ENCODE measurements at regions not wholly inside any gene's neighbourhood (a gene's known extent, or its start where the extent isn't known, plus 50 kb on each side); places are given as distances from the start of the nearest gene placed in this dataset.
"Not testable (repeated sequence)": the region's sequence is repeated elsewhere in the genome, so short reads cannot be mapped to it uniquely, and the experiment has no call there.

DNA sequence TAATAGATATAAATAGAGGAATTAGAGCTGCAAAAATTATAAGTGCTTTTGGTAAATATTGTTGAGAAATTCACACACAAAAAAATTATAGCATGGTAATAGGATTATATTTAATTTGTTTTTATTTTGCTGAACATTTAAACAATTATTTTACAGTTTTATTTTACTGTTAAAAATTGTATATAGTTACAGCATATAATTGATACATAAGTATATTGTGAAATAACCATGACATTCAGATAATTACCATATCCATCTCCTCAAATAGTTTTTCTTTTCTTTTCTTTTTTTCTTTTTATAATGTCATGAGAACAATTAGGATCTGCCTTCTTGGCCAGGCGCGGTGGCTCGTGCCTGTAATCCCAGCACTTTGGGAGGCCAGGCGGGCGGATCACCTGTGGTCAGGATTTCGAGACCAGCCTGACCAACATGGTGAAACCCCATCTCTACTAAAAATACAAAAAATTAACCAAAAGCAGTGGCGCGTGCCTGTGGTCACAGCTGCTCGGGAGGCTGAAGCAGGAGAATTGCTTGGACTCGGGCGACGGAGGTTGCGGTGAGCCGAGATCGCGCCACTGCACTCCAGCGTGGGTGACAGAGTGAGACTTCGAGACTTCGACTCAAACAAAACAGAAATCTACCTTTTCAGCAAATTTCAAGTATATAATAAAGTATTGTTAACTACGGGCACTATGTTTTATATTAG is 654.2 kb downstream of the TENT5A start:
- TF ChIP-seq EZH2phosphoT487 (IDR thresholded peaks at IDR 0.05; ENCODE audit: borderline replicate concordance, low read depth, low read length) = no peak
- TF ChIP-seq, protein P1, sequence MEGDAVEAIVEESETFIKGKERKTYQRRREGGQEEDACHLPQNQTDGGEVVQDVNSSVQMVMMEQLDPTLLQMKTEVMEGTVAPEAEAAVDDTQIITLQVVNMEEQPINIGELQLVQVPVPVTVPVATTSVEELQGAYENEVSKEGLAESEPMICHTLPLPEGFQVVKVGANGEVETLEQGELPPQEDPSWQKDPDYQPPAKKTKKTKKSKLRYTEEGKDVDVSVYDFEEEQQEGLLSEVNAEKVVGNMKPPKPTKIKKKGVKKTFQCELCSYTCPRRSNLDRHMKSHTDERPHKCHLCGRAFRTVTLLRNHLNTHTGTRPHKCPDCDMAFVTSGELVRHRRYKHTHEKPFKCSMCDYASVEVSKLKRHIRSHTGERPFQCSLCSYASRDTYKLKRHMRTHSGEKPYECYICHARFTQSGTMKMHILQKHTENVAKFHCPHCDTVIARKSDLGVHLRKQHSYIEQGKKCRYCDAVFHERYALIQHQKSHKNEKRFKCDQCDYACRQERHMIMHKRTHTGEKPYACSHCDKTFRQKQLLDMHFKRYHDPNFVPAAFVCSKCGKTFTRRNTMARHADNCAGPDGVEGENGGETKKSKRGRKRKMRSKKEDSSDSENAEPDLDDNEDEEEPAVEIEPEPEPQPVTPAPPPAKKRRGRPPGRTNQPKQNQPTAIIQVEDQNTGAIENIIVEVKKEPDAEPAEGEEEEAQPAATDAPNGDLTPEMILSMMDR (conservative IDR thresholded peaks at IDR 0.05; ENCODE audit: low read length) = no peak
- CTCF ChIA-PET (ENCODE audit: unreplicated experiment) = no interaction called here
- H3K27ac ChIP-seq (ENCODE audit: low read depth, low read length, poor library complexity, severe bottlenecking) = no peak overlapping the region

DNA sequence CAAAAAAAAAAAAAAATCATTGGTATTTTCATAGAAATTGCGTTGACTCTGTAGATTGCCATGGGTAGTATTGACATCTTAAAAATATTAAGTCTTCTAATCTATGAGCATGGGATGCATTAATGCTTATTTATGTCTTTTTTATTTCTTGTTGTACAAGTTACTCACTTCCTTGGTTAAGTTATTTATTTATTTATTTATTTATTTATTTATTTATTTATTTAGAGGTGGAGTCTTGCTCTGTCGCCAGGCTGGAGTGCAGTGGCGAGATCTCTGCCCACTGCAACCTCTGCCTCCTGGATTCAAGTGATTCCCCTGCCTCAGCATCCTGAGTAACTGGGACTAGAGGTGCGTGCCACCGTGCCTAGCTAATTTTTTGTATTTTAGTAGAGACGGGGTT is 656.0 kb downstream of the TENT5A start:
- H3K4me1 ChIP-seq (ENCODE audit: insufficient read depth, low read length, poor library complexity, severe bottlenecking); H3K79me2 ChIP-seq (ENCODE audit: insufficient read depth, low read depth, low read length); intact Hi-C loops (cut with micrococcal nuclease; ENCODE audit: unreplicated experiment); H3K27ac ChIP-seq (ENCODE audit: low read depth, low read length, poor library complexity, severe bottlenecking); H3K4me2 ChIP-seq (ENCODE audit: low read length); POLR2A ChIA-PET; H4K20me1 ChIP-seq (ENCODE audit: insufficient read depth, low read length); CTCF ChIA-PET (ENCODE audit: unreplicated experiment); H3K36me3 ChIP-seq (ENCODE audit: insufficient read depth, low read length); H3K9me3 ChIP-seq (ENCODE audit: low read length); H3K4me3 ChIP-seq (ENCODE audit: low read depth, low read length, poor library complexity, severe bottlenecking); DNase-seq (ENCODE audit: low spot score); H2AFZ ChIP-seq (ENCODE audit: low read length); H3K9me2 ChIP-seq (ENCODE audit: insufficient read depth, low read length); BruUV-seq (replicated peaks): not testable (repeated sequence)

More for the DNA sequence above, 654.2 kb downstream of the TENT5A start:
- Histone ChIP-seq H2AFZ (ENCODE audit: low read length) (no peak overlapping the region), H3K36me3 (ENCODE audit: insufficient read depth, low read length) (no peaks in the 10 kb centered on the region), H3K79me2 (ENCODE audit: insufficient read depth, low read depth, low read length) (no peaks in the 10 kb centered on the region), H3K9me2 (ENCODE audit: insufficient read depth, low read length) (no peaks in the 10 kb centered on the region), H3K4me1 (ENCODE audit: insufficient read depth, low read length, poor library complexity, severe bottlenecking) (no peaks in the 10 kb centered on the region), H3K9me3 (ENCODE audit: low read length) (0 out of 2 replicates have a peak, but pooled peaks cover 5% of the 10 kb centered on the region), H3K4me2 (ENCODE audit: low read length) (no peak overlapping the region), H4K20me1 (ENCODE audit: insufficient read depth, low read length) (no peaks in the 10 kb centered on the region), H3K4me3 (ENCODE audit: low read depth, low read length, poor library complexity, severe bottlenecking) (no peak overlapping the region)
- intact Hi-C loops (cut with micrococcal nuclease; ENCODE audit: unreplicated experiment) = no loop called here
- BruUV-seq (replicated peaks) = no TSS peak
- no peak for DNase-seq (ENCODE audit: low spot score)
- POLR2A ChIA-PET = interaction anchor here (0.6 kb wide), 1 partner anchor 870 kb away, joined by 3 read pairs; no protein-coding TSS in a partner anchor

DNA sequence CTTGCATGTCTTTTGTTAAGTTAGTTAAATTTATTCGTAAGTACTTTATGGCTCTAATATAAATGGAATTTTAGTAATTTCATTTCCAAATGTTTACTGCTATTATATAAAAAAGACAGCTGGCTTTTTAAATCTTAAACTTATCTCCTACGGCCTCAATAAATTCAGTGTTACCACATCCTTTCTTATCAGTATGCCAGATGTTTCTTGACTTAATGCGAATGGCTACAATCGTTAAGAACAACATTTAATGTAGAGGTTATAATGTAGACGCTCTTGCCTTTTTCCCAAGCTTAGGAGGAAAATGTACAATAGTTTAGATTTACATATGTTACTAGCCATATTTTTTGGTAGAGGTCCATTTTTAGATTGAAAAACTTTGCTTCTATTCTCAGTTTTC is 659.4 kb downstream of the TENT5A start:
- DNase-seq (ENCODE audit: low spot score) = no peak
- ChIA-PET CTCF (ENCODE audit: unreplicated experiment) (no interaction called here), POLR2A (no interaction called here)
- H3K9me2 ChIP-seq (ENCODE audit: insufficient read depth, low read length) = no peaks in the 10 kb centered on the region
- no peak overlapping the region for H2AFZ ChIP-seq (ENCODE audit: low read length)
- no peaks in the 10 kb centered on the region for H3K9me3 ChIP-seq (ENCODE audit: low read length)
- H3K4me2 ChIP-seq (ENCODE audit: low read length) = no peak overlapping the region
- no peaks in the 10 kb centered on the region for H3K79me2 ChIP-seq (ENCODE audit: insufficient read depth, low read depth, low read length)
- H3K27ac ChIP-seq (ENCODE audit: low read depth, low read length, poor library complexity, severe bottlenecking) = no peak overlapping the region
- no TSS peak for BruUV-seq (replicated peaks)
- no peaks in the 10 kb centered on the region for H3K4me1 ChIP-seq (ENCODE audit: insufficient read depth, low read length, poor library complexity, severe bottlenecking)
- TF ChIP-seq EZH2phosphoT487 (IDR thresholded peaks at IDR 0.05; ENCODE audit: borderline replicate concordance, low read depth, low read length) = no peak
- intact Hi-C loops (cut with micrococcal nuclease; ENCODE audit: unreplicated experiment) = no loop called here
- no peaks in the 10 kb centered on the region for H3K36me3 ChIP-seq (ENCODE audit: insufficient read depth, low read length)
- H3K4me3 ChIP-seq (ENCODE audit: low read depth, low read length, poor library complexity, severe bottlenecking) = no peak overlapping the region
- no peaks in the 10 kb centered on the region for H4K20me1 ChIP-seq (ENCODE audit: insufficient read depth, low read length)

DNA sequence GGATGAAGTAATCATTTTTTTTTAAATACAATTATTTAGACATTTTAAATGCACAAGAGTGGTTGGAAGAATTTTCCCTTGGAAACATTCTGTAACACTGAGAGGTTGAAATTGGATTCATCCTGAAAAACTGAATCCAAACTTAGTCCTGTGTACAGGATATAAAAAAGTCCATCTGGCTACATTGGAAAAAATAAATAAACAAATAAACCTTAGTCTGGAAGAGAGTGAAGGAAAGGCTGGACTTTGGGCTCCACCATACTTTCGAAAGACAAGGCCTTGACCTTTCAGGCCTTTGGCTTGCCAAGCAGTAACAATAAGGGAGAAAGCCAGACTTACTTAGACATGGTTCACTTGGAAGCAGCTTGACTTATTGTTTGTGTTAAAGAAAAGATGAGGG is 664.3 kb downstream of the TENT5A start:
- intact Hi-C loops (cut with micrococcal nuclease; ENCODE audit: unreplicated experiment) = no loop called here
- no peak for DNase-seq (ENCODE audit: low spot score)
- H3K79me2 ChIP-seq (ENCODE audit: insufficient read depth, low read depth, low read length) = no peaks in the 10 kb centered on the region
- H3K9me3 ChIP-seq (ENCODE audit: low read length) = no peaks in the 10 kb centered on the region
- TF ChIP-seq, protein P1 (conservative IDR thresholded peaks at IDR 0.05; ENCODE audit: low read length) = no peak
- no peak for TF ChIP-seq EZH2phosphoT487 (IDR thresholded peaks at IDR 0.05; ENCODE audit: borderline replicate concordance, low read depth, low read length)
- H3K4me2 ChIP-seq (ENCODE audit: low read length) = no peak overlapping the region
- no peaks in the 10 kb centered on the region for H3K9me2 ChIP-seq (ENCODE audit: insufficient read depth, low read length)
- H4K20me1 ChIP-seq (ENCODE audit: insufficient read depth, low read length) = no peaks in the 10 kb centered on the region
- no peak overlapping the region for H2AFZ ChIP-seq (ENCODE audit: low read length)
- no peaks in the 10 kb centered on the region for H3K4me1 ChIP-seq (ENCODE audit: insufficient read depth, low read length, poor library complexity, severe bottlenecking)
- H3K36me3 ChIP-seq (ENCODE audit: insufficient read depth, low read length) = no peaks in the 10 kb centered on the region
- ChIA-PET CTCF (ENCODE audit: unreplicated experiment) (no interaction called here), POLR2A (no interaction called here)
- no TSS peak for BruUV-seq (replicated peaks)
- no peak overlapping the region for H3K4me3 ChIP-seq (ENCODE audit: low read depth, low read length, poor library complexity, severe bottlenecking)
- H3K27ac ChIP-seq (ENCODE audit: low read depth, low read length, poor library complexity, severe bottlenecking) = no peak overlapping the region
